Spleen (tissue), 11 donors: ENCODE measurements at regions not wholly inside any gene's neighbourhood (a gene's known extent, or its start where the extent isn't known, plus 50 kb on each side); places are given as distances from the start of the nearest gene placed in this dataset.

Source experiments
- DNase-seq: peaks from one replicate; pipeline ENCODE4 v3.0.0-alpha.2; 2020
- H3K27ac ChIP-seq, 8 donors: fragments of 200-600 bp; sonication (generic) in 7 of 8; 1 replicate in 4 of 8; 2 replicates in 4 of 8; pipeline versions ENCODE4 v1.5.0 to v1.8.0; 2016 to 2021; ENCODE audit warnings: inconsistent platforms in 4 of 8, mild to moderate bottlenecking in 4 of 8, moderate library complexity in 1 of 8
- H3K27me3 ChIP-seq, 7 donors: fragments of 200-600 bp; sonication (generic) in 6 of 7; replicated peaks in 1 of 7; 1 replicate in 4 of 7; 2 replicates in 3 of 7; pipeline versions ENCODE4 v1.5.0 to v1.8.0; 2016 to 2021; ENCODE audit warnings: inconsistent platforms in 3 of 7, mild to moderate bottlenecking in 1 of 7
- H3K36me3 ChIP-seq, 6 donors: fragments of 200-600 bp; sonication (generic) in 5 of 6; 1 replicate in 4 of 6; 2 replicates in 2 of 6; pipeline versions ENCODE4 v1.5.0 to v1.8.0; 2016 to 2021; ENCODE audit warnings: inconsistent platforms in 2 of 6
- H3K4me1 ChIP-seq, 6 donors: fragments of 200-600 bp; sonication (generic) in 5 of 6; 1 replicate in 3 of 6; 2 replicates in 3 of 6; pipeline versions ENCODE4 v1.5.0 to v1.8.0; 2016 to 2021; ENCODE audit warnings: inconsistent platforms in 3 of 6
- H3K4me3 ChIP-seq, 8 donors: fragments of 200-600 bp; sonication (generic) in 7 of 8; 1 replicate in 4 of 8; 2 replicates in 4 of 8; pipeline versions ENCODE4 v1.5.0 to v1.8.0; 2016 to 2021; ENCODE audit warnings: inconsistent platforms in 4 of 8, mild to moderate bottlenecking in 4 of 8, moderate library complexity in 2 of 8
- H3K9me3 ChIP-seq, 8 donors: fragments of 200-600 bp; sonication (generic) in 7 of 8; 1 replicate in 4 of 8; 2 replicates in 4 of 8; pipeline versions ENCODE4 v1.5.0 to v1.8.0; 2016 to 2021; ENCODE audit warnings: inconsistent platforms in 4 of 8
- CTCF ChIP-seq, 11 experiments: fragments of 200-600 bp in 7 of 11; fragments of 450-650 bp in 4 of 11; sonication (generic) in 4 of 11; IDR thresholded peaks in 8 of 11; conservative IDR thresholded peaks in 3 of 11; 1 replicate in 7 of 11; 2 replicates in 4 of 11; pipeline versions ENCODE4 v1.4.0 to v1.8.0; 2016 to 2021; ENCODE audit warnings: antibody characterized with exemption in 11 of 11, inconsistent platforms in 4 of 11, mild to moderate bottlenecking in 1 of 11
- POLR2A ChIP-seq, 3 donors: fragments of 450-650 bp; IDR thresholded peaks; one replicate each; pipeline ENCODE4 v1.5.1; 2017; ENCODE audit warnings: antibody characterized with exemption in 3 of 3, mild to moderate bottlenecking in 1 of 3
- POLR2AphosphoS5 ChIP-seq, 3 donors: sonication (generic); formaldehyde crosslinking; IDR thresholded peaks; one replicate each; pipeline ENCODE4 v1.5.1; 2017; ENCODE audit warnings: antibody characterized with exemption in 3 of 3
- WGBS, 5 donors: extraction: QIAGEN DNeasy Blood & Tissue Kit in 3 of 5; methylation state at CpG; one replicate each; pipeline versions ENCODE4 v1.1.5 to v1.1.7; 2013 to 2018; 5-methylcytosine and 5-hydroxymethylcytosine counted together
- intact Hi-C: fragments of 100-400 bp; cut with DNase I; formaldehyde crosslinking; loops from one replicate; pipeline ENCODE4 v1.15.0; 2023; ENCODE audit warnings: low total_unique reads
- donor health status: healthy with polysubstance abuse.
- donor health status: DM: no; HTN: no; CAD: no; lungs with moderate emphysema.
- donor health status: DM: no; HTN: no; CAD: no.
- donor health status: Bipolar disorder and iron deficiency.
- donor health status: healthy.
- donor health status: DM: no; HTN: no; CAD: no.
- donor health status: DM: yes; HTN: yes; CAD: no.

DNA sequence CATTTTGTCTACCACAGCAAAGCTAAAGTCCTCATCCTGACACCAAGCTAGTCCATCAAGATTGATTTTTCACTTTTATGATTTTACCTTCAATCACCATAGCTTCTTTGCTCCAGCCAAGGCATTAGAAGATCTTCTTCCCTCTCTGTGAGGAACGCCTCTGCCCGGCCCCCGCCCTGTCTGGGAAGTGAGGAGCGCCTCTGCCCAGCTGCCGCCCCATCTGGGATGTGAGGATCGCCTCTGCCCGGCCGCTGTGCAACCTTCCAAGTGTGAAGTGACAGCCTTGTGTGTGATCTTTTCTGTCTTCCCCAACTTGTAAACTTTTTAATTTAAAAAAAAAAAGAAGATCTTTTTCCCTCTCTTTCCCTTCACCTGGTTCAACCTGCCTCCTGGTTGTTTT is 210.5 kb upstream of the NREP start:
- no peak for TF ChIP-seq POLR2A (IDR thresholded peaks at IDR 0.05)
- TF ChIP-seq CTCF (IDR thresholded peaks at IDR 0.05 in 8 of 11, conservative IDR thresholded peaks at IDR 0.05 in 3 of 11) = no peak
- TF ChIP-seq POLR2AphosphoS5 (IDR thresholded peaks at IDR 0.05) = no peak
- no peak overlapping the region for H3K4me3 ChIP-seq
- H3K27me3 ChIP-seq = no peaks in the 10 kb centered on the region
- peaks cover 0 to 6% (median 0%) of the 10 kb centered on the region in 8 donors for H3K9me3 ChIP-seq
- H3K36me3 ChIP-seq = no peaks in the 10 kb centered on the region
- intact Hi-C loops = no loop called here
- H3K27ac ChIP-seq = no peak overlapping the region
- WGBS, 5 donors = 92 to 97% (median 95%) methylated on average over 8 of the region's 8 CpGs
- no peaks in the 10 kb centered on the region for H3K4me1 ChIP-seq
- DNase-seq = peak; percentile 64

DNA sequence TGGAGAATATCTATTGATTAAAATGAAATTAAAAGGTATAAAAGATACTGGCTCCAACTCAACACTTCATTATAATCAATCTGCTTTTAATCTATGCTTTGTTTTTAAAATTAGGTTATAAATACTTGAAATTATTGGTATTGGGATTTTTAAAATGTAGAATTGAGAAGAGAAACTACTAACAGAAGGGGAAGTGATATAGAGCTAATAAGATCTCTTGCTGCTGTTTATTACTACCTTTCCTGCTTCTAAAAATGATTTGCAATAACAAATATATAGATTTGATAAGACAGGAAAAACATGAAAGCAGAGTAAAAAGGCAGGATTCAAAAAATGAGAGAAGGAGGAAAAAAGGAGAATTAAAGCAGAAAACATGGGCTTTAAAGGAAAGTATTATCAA is 209.3 kb upstream of the NREP start:
- H3K4me1 ChIP-seq = no peaks in the 10 kb centered on the region
- H3K9me3 ChIP-seq = peaks cover 0 to 6% (median 0%) of the 10 kb centered on the region in 8 donors
- H3K4me3 ChIP-seq = no peak overlapping the region
- H3K27me3 ChIP-seq = no peaks in the 10 kb centered on the region
- no peak overlapping the region for H3K27ac ChIP-seq
- H3K36me3 ChIP-seq = no peaks in the 10 kb centered on the region
- DNase-seq = no peak
- no peak for TF ChIP-seq POLR2AphosphoS5 (IDR thresholded peaks at IDR 0.05)
- intact Hi-C loops = no loop called here

DNA sequence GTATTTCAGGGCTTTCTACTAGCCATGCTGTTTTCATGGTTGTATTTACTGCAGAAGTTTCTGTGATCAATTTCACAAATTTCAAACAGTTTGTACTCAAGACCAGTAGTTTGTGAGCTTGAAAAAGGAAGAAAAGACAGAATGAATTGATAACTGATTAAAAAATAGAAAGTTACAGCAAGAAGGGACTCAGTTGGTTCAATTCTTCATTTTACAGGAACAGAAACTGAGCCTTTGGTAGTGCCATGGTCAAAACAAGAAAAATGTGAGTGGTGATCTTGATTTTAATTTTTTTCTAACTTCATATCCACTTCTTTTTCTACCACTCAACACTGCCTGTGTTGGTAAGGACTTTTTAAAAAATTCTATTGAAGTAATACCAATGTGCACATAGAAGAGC is 206.6 kb upstream of the NREP start:
- no peaks in the 10 kb centered on the region for H3K4me1 ChIP-seq
- H3K4me3 ChIP-seq = no peak overlapping the region
- H3K27ac ChIP-seq = no peak overlapping the region
- H3K27me3 ChIP-seq = no peaks in the 10 kb centered on the region
- DNase-seq = no peak
- intact Hi-C loops = no loop called here
- H3K36me3 ChIP-seq = no peaks in the 10 kb centered on the region
- TF ChIP-seq POLR2A (IDR thresholded peaks at IDR 0.05) = no peak
- no peak for TF ChIP-seq CTCF (IDR thresholded peaks at IDR 0.05 in 8 of 11, conservative IDR thresholded peaks at IDR 0.05 in 3 of 11)
- no peak for TF ChIP-seq POLR2AphosphoS5 (IDR thresholded peaks at IDR 0.05)
- H3K9me3 ChIP-seq = peaks cover 0 to 6% (median 0%) of the 10 kb centered on the region in 8 donors

DNA sequence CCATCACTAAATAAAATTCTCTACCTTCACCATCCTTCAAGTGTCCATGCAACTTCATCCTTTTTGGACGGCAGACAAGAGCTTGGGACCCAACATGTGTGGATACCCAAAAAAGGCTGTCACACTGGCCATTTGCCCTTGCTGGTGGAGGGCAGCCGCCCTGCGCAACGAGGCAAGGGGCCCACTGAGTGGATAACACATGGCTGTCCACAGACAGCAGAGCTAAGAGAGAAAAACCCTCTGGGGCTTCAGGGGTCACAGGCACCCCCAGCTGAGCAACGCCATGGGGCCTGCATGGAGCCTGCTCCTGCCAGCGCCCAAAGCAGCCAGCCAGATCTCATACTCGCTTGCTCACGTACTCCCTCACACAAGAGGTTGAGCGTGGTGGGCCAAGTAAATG is 205.9 kb upstream of the NREP start:
- no peaks in the 10 kb centered on the region for H3K27me3 ChIP-seq
- H3K27ac ChIP-seq = no peak overlapping the region
- H3K9me3 ChIP-seq = peaks cover 0 to 6% (median 0%) of the 10 kb centered on the region in 8 donors
- WGBS, 5 donors = 89 to 96% (median 92%) methylated on average over 6 to 9 of the region's 9 CpGs
- no peaks in the 10 kb centered on the region for H3K4me1 ChIP-seq
- no peak overlapping the region for H3K4me3 ChIP-seq
- no peak for TF ChIP-seq POLR2A (IDR thresholded peaks at IDR 0.05)
- TF ChIP-seq CTCF (IDR thresholded peaks at IDR 0.05 in 8 of 11, conservative IDR thresholded peaks at IDR 0.05 in 3 of 11) = no peak
- no peak for TF ChIP-seq POLR2AphosphoS5 (IDR thresholded peaks at IDR 0.05)
- H3K36me3 ChIP-seq = no peaks in the 10 kb centered on the region
- intact Hi-C loops = no loop called here
- no peak for DNase-seq

DNA sequence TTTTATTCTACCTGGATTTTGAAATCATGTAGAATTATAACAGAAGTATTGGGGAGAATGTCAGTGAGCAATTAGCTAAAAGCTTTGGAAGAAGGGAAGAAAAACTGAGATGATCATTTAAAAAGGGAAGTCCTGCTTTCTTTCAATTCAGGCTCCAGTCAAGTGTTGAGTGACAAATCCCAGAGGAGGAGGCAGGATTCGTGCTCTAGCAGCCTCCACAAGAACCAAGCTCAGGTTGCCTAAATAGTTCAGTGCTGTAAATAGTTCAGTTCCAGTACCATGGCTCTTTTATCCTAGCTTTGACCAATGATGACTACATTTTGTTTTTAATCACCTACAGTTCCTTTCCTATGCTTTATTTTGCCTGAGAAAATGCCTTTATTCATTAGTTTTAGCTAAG is 204.9 kb upstream of the NREP start:
- peaks cover 0 to 6% (median 0%) of the 10 kb centered on the region in 8 donors for H3K9me3 ChIP-seq
- H3K4me3 ChIP-seq = no peak overlapping the region
- H3K27me3 ChIP-seq = no peaks in the 10 kb centered on the region
- no peak for TF ChIP-seq CTCF (IDR thresholded peaks at IDR 0.05 in 8 of 11, conservative IDR thresholded peaks at IDR 0.05 in 3 of 11)
- no peak for TF ChIP-seq POLR2A (IDR thresholded peaks at IDR 0.05)
- no peak for TF ChIP-seq POLR2AphosphoS5 (IDR thresholded peaks at IDR 0.05)
- no peak for DNase-seq
- H3K4me1 ChIP-seq = no peaks in the 10 kb centered on the region
- intact Hi-C loops = no loop called here
- no peak overlapping the region for H3K27ac ChIP-seq
- H3K36me3 ChIP-seq = no peaks in the 10 kb centered on the region
- 35 to 60% (median 52%) methylated on average over 1 of the region's 1 CpG for WGBS, 5 donors
